ENCODE measurements at regions not wholly inside any gene's neighbourhood (a gene's known extent, or its start where the extent isn't known, plus 50 kb on each side); places are given as distances from the start of the nearest gene placed in this dataset.
"Not testable (repeated sequence)": the region's sequence is repeated elsewhere in the genome, so short reads cannot be mapped to it uniquely, and the experiment has no call there.

GRCh38 chr5:3481175-3481574 lies 114.5 kb upstream of the IRX1 start:
- no peak for DNase-seq

- no peak for DNase-seq
Observed at GRCh38 chr5:3475674-3476073, 120.0 kb upstream of the IRX1 start.

GRCh38 chr5:3466392-3466791 lies 129.2 kb upstream of the IRX1 start:
- DNase-seq, result no peak

GRCh38 chr5:3460416-3460815 lies 135.2 kb upstream of the IRX1 start:
- DNase-seq, result no peak

GRCh38 chr5:3456121-3456681 lies 139.4 kb upstream of the IRX1 start:
- DNase-seq, result no peak

- not testable (repeated sequence) for DNase-seq
Observed at GRCh38 chr5:3454028-3454427, 141.6 kb upstream of the IRX1 start.

GRCh38 chr5:3452622-3453021 lies 143.0 kb upstream of the IRX1 start:
- DNase-seq, result no peak

GRCh38 chr5:3451961-3452360 lies 143.7 kb upstream of the IRX1 start:
- no peak for DNase-seq

GRCh38 chr5:3449481-3449880 lies 146.2 kb upstream of the IRX1 start:
- DNase-seq, result no peak

GRCh38 chr5:3446410-3446809 lies 149.2 kb upstream of the IRX1 start:
- no peak for DNase-seq

- DNase-seq, result not testable (repeated sequence)
Observed at GRCh38 chr5:3445517-3445916, 150.1 kb upstream of the IRX1 start.

GRCh38 chr5:3432135-3432534 lies 163.5 kb upstream of the IRX1 start:
- DNase-seq, result no peak

GRCh38 chr5:3430691-3431090 lies 164.9 kb upstream of the IRX1 start:
- DNase-seq, result no peak

- no peak for DNase-seq
Observed at GRCh38 chr5:3429962-3430361, 165.7 kb upstream of the IRX1 start.

- no peak for DNase-seq
Observed at GRCh38 chr5:3428334-3428733, 167.3 kb upstream of the IRX1 start.

- DNase-seq, result no peak
Observed at GRCh38 chr5:3424946-3425345, 170.7 kb upstream of the IRX1 start.

- DNase-seq, result no peak
Observed at GRCh38 chr5:3417376-3417943, 178.2 kb upstream of the IRX1 start.

- DNase-seq, result no peak
Observed at GRCh38 chr5:3414371-3414770, 181.3 kb upstream of the IRX1 start.

GRCh38 chr5:3412146-3412545 lies 183.5 kb upstream of the IRX1 start:
- no peak for DNase-seq

GRCh38 chr5:3411363-3411762 lies 184.3 kb upstream of the IRX1 start:
- DNase-seq, result no peak

- DNase-seq, result no peak
Observed at GRCh38 chr5:3401635-3402034, 194.0 kb upstream of the IRX1 start.

GRCh38 chr5:3400659-3401058 lies 195.0 kb upstream of the IRX1 start:
- DNase-seq, result no peak

- DNase-seq, result no peak
Observed at GRCh38 chr5:3394891-3395599, 200.6 kb upstream of the IRX1 start.

- no peak for DNase-seq
Observed at GRCh38 chr5:3393920-3394597, 201.6 kb upstream of the IRX1 start.

Measured in DMS53 (cell line).